Islet precursor cell (in vitro differentiated cells): ENCODE measurements at regions not wholly inside any gene's neighbourhood (a gene's known extent, or its start where the extent isn't known, plus 50 kb on each side); places are given as distances from the start of the nearest gene placed in this dataset.

Source experiments
- DNase-seq: peaks from one replicate; pipeline ENCODE4 v3.0.0-alpha.2; 2018

DNA sequence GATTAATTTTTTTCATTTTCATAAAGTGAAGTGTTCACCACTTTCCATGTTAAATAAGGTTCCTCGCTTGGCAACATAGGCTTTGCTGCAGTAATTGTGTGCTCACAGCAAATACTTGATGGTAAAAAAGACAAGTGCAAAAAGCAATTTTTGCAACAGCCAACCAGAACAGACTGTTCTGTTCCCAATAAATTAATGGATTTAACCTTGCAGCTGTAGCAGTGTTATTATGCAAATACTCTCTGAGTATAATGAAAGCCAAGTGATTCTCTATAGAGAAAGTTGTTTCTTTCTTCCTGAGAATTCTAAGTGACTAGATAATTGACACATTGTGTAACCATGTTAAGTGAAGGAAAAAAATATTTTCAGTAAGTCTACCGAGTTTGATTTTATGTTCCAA lies 183.7 kb upstream of the NAALADL2 start:
- DNase-seq, result no peak

- DNase-seq, result no peak
Measured at GRCh38 chr3:174681784-174682183, 177.3 kb upstream of the NAALADL2 start.

- no peak for DNase-seq
Measured at GRCh38 chr3:174685796-174686195, 173.3 kb upstream of the NAALADL2 start.

DNA sequence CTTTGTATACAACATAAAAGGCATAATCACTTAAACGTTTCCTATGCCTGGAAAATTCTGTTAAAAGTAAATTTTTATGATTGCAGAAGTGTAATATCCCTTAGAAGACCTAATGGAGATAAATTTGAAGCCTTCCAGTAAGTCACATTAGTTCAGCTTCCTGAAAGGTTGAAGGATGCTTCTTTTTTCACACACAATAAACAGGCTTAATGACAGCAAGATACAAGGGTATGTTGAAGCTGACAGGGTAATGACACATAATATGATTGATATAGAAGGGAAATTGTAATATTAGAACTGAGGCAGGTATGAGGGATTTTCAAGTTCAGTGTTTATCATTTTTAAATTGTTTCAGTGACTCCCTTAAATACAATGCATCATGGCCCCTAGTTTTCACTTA lies 161.8 kb upstream of the NAALADL2 start:
- DNase-seq, result no peak

DNA sequence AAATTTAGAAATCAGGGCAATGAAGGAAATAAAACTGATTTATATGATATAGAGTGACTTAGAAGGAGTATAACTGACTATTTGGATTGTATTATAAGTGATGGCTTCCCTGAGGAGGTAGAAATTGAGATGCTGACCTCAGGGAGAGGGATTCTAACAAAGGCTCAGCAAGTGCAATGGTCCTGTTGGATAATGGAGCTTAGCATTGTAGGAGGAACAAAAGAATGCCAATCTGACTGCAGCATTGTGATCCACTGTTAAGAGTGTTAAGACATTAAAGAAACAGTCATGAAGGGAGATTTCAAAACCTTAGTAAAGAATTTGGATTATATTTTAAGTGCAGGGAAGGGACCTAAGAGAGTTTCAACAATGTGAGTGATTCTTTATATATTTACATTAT lies 158.4 kb upstream of the NAALADL2 start:
- DNase-seq, result no peak

- no peak for DNase-seq
Measured at GRCh38 chr3:174710612-174711011, 148.5 kb upstream of the NAALADL2 start.

DNA sequence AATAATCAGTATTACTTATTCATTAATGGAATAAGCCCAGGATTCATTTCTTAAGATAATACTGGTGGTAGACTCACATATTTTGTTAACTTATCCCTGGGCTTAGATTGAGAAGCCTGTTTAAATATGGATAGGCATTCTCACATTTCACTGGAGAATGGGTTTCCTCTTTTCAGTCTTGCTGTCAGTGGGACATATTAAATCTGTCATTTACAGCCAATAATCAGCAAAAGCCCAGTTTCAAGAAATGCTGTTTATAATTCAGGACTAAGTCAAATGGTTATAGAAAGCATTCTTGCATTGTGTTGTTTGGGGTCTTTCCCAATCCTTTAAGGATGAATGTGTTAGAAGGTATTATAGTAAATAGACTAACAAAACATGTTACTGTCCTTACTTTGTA lies 143.7 kb upstream of the NAALADL2 start:
- DNase-seq, result no peak

- DNase-seq, result no peak
Measured at GRCh38 chr3:174716956-174717505, 142.1 kb upstream of the NAALADL2 start.

GRCh38 chr3:174720717-174721116 lies 138.4 kb upstream of the NAALADL2 start:
- no peak for DNase-seq

DNA sequence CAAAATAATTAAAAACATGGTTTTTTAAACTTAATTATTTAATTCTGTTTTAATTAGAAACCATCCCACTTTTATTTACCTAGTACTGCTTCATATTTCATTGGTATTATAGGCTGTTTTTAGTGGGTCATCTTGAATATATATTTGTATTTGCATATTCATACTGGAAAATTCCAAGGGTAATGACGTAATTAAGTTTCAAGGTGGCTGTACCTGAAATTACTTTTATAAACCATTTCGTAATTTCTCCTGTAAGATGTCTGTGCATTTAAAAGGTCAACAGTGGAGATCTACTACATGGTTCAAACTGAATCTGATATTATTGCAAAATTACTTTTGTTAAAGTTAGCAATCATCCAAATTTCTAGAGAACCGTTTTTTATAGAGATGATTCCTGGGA lies 133.8 kb upstream of the NAALADL2 start:
- DNase-seq, result no peak

DNA sequence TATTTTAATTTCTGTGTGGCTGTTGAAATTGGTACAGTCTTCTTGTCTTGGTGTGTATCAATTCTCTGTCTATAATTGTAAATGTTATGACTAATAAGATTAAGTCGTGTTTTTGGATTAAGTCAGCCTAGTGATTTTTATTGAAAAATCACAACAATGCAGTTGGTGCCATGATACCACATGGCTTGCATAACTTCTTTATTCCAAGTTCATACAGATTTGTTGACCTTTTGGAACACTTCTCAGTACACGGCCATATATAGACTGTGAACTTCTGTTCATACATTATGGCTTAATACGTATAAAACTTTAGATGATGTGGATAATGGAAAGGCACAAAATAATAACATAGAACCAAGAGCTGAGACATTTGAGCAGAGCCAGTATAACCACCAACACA lies 121.2 kb upstream of the NAALADL2 start:
- DNase-seq, result no peak

GRCh38 chr3:174749143-174749542 lies 110.0 kb upstream of the NAALADL2 start:
- DNase-seq, result no peak

DNA sequence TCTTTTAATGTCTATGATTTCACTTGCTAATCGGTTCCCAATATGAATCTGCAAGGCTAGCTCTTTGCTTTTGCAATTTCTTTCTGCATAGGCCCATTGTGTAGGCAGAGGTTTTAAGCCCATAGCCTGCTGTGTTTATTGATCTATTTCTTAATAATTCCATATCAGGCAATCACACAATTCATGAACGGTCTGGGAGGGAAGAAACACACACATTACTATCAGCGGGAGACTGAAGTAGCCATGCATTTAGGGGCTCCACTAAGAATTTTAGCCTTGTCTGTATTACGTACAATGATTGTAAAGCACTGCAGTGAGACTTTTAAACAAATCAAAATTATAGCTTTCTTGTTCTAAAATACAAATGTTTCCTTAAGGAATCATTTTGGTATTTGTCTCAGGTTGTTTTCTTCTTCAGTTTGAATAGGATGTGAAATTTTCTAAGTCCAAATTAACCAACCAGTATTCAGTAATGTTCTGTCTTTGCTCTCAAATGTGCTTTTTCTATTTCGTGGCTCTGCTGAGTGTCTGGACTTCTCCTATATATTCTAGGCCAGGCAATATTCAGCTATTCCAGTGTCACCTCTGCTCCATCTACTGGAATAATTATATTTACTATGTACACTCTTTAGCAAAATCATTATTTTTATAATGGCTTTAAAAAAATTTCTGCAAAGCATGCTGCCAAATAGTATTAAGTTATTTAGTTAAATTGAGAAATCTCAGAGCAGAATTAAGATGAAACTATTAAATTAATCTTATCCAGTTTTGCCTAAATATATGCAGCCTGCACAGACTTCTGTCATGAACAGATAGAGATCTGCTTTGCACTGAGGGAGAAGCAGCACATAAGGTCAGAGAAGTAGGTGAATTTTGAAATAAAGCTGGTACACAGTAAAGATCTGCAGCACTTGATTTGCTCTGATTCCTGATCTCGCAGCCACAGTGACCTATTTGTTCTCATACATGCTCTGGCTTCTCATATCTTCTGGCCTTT lies 103.0 kb upstream of the NAALADL2 start:
- no peak for DNase-seq

DNA sequence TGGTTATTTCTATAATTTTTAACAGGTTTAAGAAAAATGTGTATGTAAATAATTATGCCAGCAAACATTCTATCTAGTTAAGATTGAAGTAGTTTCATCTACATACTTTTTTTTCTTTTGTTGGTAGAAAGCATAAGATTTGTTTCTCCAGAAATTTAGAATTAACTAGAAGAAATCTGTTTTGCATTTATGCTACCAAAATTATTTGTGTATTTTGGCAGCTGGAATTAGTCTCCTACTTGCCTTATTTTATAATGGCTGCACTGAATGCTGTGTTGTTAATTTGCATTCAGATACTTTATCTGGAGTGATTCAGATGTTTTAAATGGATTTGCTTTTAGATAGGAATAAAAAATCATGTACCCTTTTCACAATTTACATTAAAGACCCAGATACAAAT lies 100.2 kb upstream of the NAALADL2 start:
- no peak for DNase-seq

GRCh38 chr3:174767406-174767805 lies 91.7 kb upstream of the NAALADL2 start:
- DNase-seq, result no peak

DNA sequence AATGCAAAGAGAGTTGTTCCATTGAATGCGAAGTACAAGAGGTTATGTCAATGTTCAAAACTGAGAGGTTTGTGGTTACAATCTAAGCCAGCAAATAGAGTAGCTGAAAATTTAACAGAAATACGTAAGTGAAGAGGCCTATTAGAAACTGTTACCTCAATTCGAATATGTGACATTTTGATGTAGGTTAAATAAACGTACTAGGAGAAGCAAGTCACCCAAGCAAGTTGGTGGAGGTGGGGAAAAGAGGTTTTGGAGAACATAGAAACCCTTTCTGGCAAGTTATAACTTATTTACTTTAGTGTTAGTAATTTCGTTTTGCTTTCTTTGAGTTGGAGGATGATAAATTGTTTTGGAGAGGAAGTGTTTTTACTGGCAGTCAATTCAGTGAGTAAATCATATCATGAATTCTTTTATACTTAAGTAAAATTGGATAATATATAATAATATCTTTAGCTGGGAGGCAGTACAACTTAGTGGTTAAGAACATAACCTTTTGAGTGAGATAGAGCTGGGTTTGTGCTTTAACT lies 91.2 kb upstream of the NAALADL2 start:
- no peak for DNase-seq

DNA sequence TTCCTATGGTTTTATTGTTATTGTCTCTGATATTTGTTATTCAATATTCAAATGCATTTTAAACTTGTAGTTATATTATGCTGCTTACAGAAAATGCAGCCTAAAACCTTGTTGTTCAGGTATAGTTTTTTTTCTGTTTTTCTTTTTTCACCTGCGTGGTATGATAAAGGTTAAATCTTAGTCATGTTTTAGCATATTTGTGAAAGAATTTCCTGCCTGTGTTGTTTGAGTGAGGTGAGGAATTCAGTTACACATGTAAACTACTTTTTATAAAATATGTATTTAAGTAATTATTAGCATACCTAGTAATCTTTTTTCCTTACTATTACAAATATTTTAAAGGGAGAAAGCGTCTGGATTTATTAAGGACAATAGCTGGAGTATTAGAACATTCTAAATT lies 90.0 kb upstream of the NAALADL2 start:
- no peak for DNase-seq

DNA sequence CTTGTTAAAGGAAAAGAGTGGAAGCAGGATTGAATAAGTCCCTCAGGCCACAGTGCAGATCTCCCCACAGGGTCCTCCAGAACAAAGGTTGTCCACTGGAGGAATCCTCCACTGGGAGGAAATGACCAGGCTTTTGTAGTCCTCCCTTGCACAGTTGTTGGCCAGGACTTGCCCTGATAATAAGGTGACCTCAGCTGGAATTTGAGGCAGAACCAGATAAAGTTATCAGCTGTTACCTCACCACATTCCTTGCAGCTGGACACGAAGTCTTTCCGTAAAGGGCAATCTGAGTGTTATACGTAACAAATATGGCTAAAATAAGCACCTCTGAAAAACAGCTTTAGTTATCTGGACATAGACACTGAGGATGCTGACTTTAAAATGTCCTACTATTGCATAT lies 83.5 kb upstream of the NAALADL2 start:
- peak; percentile 60 for DNase-seq

DNA sequence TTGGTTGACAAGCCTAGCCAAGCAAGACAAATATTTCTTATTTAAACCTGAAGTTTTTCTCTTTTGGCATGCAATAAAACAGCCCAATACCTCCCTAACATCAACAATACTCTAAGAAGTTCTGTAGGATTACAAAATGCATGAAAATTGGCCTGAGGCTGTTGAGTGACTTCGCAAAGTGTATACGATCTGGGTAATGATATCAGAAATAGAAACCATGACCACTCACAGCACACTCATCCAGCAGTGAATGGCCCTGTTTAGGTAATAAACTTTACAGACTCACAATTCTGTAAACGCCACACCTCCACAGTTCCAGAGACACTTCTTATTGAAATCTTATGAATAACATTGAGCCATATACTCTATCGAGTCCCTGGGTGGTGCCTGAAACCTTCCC lies 83.0 kb upstream of the NAALADL2 start:
- no peak for DNase-seq

DNA sequence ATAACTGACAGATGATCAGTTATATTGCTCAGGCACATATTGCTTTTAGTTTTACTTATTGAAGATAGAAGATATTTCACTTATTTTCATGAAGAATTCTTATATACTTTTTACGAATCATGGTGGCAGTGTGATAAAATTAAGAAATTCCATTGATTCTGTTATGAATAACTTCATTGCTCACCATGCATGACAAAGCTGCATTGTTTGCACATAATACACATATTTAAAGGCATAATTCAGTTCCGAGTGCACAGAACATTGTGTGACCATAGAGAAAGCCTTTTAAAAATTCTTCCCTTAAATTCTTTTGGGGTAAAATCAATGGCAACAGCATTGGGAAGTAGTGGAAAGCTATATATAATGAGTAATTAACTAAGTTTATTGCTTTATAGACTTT lies 82.5 kb upstream of the NAALADL2 start:
- DNase-seq, result no peak

- DNase-seq, result no peak
Measured at GRCh38 chr3:174777813-174778212, 81.3 kb upstream of the NAALADL2 start.

DNA sequence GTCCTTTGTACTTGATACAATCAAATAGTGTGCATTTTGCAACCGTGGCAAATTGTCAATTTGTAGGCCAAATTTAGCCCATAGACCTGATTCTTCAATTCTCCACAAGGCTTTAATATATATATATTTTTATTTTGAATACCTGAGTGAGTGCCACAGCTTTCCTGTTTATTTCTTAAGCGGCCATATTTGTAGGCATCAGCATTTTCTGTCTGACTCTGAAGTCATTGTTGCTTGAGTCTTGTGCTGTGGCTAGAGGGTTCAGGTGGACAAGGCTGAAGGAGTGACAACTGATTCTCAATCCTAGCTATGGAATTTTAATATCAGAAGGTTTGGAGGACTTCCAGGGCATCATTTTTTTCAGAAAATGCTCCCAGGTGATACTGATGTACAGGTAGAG lies 75.6 kb upstream of the NAALADL2 start:
- DNase-seq, result no peak

GRCh38 chr3:174784206-174784934 lies 74.8 kb upstream of the NAALADL2 start:
- no peak for DNase-seq

- no peak for DNase-seq
Measured at GRCh38 chr3:174786825-174787224, 72.3 kb upstream of the NAALADL2 start.
